B cell (primary cell): ENCODE measurements at regions not wholly inside any gene's neighbourhood (a gene's known extent, or its start where the extent isn't known, plus 50 kb on each side); places are given as distances from the start of the nearest gene placed in this dataset.

ENCODE experiments used
- ATAC-seq: fragments of 200-7000 bp; cut with Tn5 transposase; one replicate; pipeline ENCODE4 v1.10.0; 2021; ENCODE audit warnings: low read depth, mild to moderate bottlenecking, moderate number of reproducible peaks, moderate library complexity
- CTCF ChIA-PET: fragments of 350-600 bp; sonication (Branson Sonifier 250); formaldehyde crosslinking; loops from one replicate; lab custom pipeline; 2021; ENCODE audit warnings: antibody characterized with exemption, inconsistent platforms; lab: Charles Lee
- POLR2A ChIA-PET: fragments of 350-600 bp; sonication (Branson Sonifier 250); formaldehyde crosslinking; loops from one replicate; lab custom pipeline; 2021; ENCODE audit warnings: antibody characterized with exemption; lab: Charles Lee
- DNase-seq: peaks from one replicate; pipeline ENCODE4 v3.0.0; 2013
- H2AFZ ChIP-seq: 2 replicates; pipeline ENCODE4 v1.6.1; 2012; ENCODE audit warnings: mild to moderate bottlenecking, low read depth, low read length; ENCODE audit not compliant: insufficient read depth, poor library complexity, severe bottlenecking
- H3K27ac ChIP-seq, 2 donors: 1 replicate in 1 of 2; 2 replicates in 1 of 2; pipeline ENCODE4 v1.5.1; 2012 to 2013; ENCODE audit warnings: low read length in 2 of 2, mild to moderate bottlenecking in 2 of 2, moderate library complexity in 1 of 2
- H3K27me3 ChIP-seq, 4 experiments: fragments of 200-600 bp in 1 of 4; sonication (generic) in 1 of 4; replicated peaks in 1 of 4; 1 replicate in 2 of 4; 2 replicates in 2 of 4; pipeline versions ENCODE4 v1.6.1 to v1.7.0; 2013 to 2016; ENCODE audit warnings: low read length in 3 of 4, mild to moderate bottlenecking in 2 of 4, mixed read lengths in 1 of 4, moderate library complexity in 1 of 4; ENCODE audit not compliant: insufficient read depth in 4 of 4, control insufficient read depth in 3 of 4; ENCODE audit errors: control extremely low read depth in 1 of 4
- H3K36me3 ChIP-seq, 2 experiments: replicated peaks in 1 of 2; 1 replicate in 1 of 2; 2 replicates in 1 of 2; pipeline versions ENCODE4 v1.6.1 to v1.7.1; 2013; ENCODE audit warnings: low read length in 1 of 2; ENCODE audit not compliant: insufficient read depth in 2 of 2, control insufficient read depth in 1 of 2; ENCODE audit errors: control extremely low read depth in 1 of 2, extremely low read depth in 1 of 2
- H3K4me1 ChIP-seq, 2 donors: fragments of 200-600 bp in 1 of 2; sonication (generic) in 1 of 2; 1 replicate in 1 of 2; 2 replicates in 1 of 2; pipeline versions ENCODE4 v1.5.1 to v1.6.1; 2013 to 2017; ENCODE audit warnings: low read length in 2 of 2; ENCODE audit not compliant: control insufficient read depth in 2 of 2, insufficient read depth in 2 of 2
- H3K4me2 ChIP-seq: replicated peaks from 2 replicates; pipeline ENCODE3; 2012; ENCODE audit warnings: mild to moderate bottlenecking, low read depth, low read length; ENCODE audit not compliant: poor library complexity, severe bottlenecking
- H3K4me3 ChIP-seq, 5 experiments: fragments of 200-600 bp in 1 of 5; sonication (generic) in 1 of 5; 1 replicate in 3 of 5; 2 replicates in 2 of 5; pipeline versions ENCODE4 v1.5.1 to v1.7.0; 2011 to 2016; ENCODE audit warnings: low read length in 4 of 5, mild to moderate bottlenecking in 4 of 5, low read depth in 2 of 5, control low read depth in 1 of 5, moderate library complexity in 1 of 5; ENCODE audit not compliant: insufficient read depth in 1 of 5; ENCODE audit errors: control extremely low read depth in 1 of 5, extremely low read depth in 1 of 5
- H3K79me2 ChIP-seq: fragments of 200-600 bp; sonication (generic); one replicate; pipeline ENCODE4 v1.6.0; 2016; ENCODE audit warnings: low read length; ENCODE audit not compliant: control insufficient read depth, insufficient read depth
- H3K9ac ChIP-seq: fragments of 200-600 bp; sonication (generic); 2 replicates; pipeline ENCODE4 v1.6.1; 2017; ENCODE audit warnings: mild to moderate bottlenecking, low read length, moderate library complexity
- H3K9me3 ChIP-seq, 3 donors: one replicate each; pipeline versions ENCODE4 v1.6.1 to v1.7.1; 2013; ENCODE audit warnings: low read length in 2 of 3; ENCODE audit not compliant: control insufficient read depth in 2 of 3, insufficient read depth in 1 of 3; ENCODE audit errors: control extremely low read depth in 1 of 3
- H4K20me1 ChIP-seq: 2 replicates; pipeline ENCODE4 v1.6.0; 2012; ENCODE audit warnings: mild to moderate bottlenecking, low read length; ENCODE audit not compliant: insufficient read depth, control insufficient read depth, poor library complexity, severe bottlenecking
- H3K27ac Mint-ChIP-seq: one replicate; pipeline ENCODE4 v1.8.0; 2021; ENCODE audit warnings: mixed read lengths
- H3K27me3 Mint-ChIP-seq: one replicate; pipeline ENCODE4 v1.8.0; 2021; ENCODE audit warnings: mixed read lengths
- H3K4me1 Mint-ChIP-seq: one replicate; pipeline ENCODE4 v1.8.0; 2021; ENCODE audit warnings: mixed read lengths
- H3K4me3 Mint-ChIP-seq: one replicate; pipeline ENCODE4 v1.8.0; 2021; ENCODE audit warnings: mixed read lengths
- H3K9me3 Mint-ChIP-seq: one replicate; pipeline ENCODE4 v1.8.0; 2022; ENCODE audit warnings: mixed read lengths; ENCODE audit not compliant: insufficient read depth
- CTCF ChIP-seq: fragments of 200-600 bp; IDR thresholded peaks from one replicate; pipeline ENCODE4 v1.8.0; 2022; ENCODE audit warnings: antibody characterized with exemption, mild to moderate bottlenecking
- EZH2 ChIP-seq: IDR thresholded peaks from 2 replicates; pipeline ENCODE4 v1.6.1; 2012; ENCODE audit warnings: borderline replicate concordance, low read depth, mild to moderate bottlenecking, moderate library complexity, low read length; ENCODE audit not compliant: insufficient read depth, poor library complexity, severe bottlenecking
- WGBS: methylation state at CpG from one replicate; pipeline ENCODE4 v1.1.5; 2013; ENCODE audit warnings: missing lambda C conversion rate; ENCODE audit not compliant: insufficient coverage; 5-methylcytosine and 5-hydroxymethylcytosine counted together
- intact Hi-C: fragments of 100-400 bp; cut with micrococcal nuclease; formaldehyde crosslinking; loops from one replicate; pipeline ENCODE4 v1.10.0; 2022

GRCh38 chr12:114835031-114835430 lies 151.1 kb upstream of the TBX3 start:
- no peaks in the 10 kb centered on the region for H3K9me3 Mint-ChIP-seq
- WGBS = 67% methylated on average over 1 of the region's 2 CpGs
- TF ChIP-seq EZH2 (no peak), CTCF (no peak)
- no peak overlapping the region for H3K27ac ChIP-seq
- POLR2A ChIA-PET = no interaction called here
- H3K4me3 ChIP-seq = no peak overlapping the region
- H3K27me3 ChIP-seq = no peaks in the 10 kb centered on the region
- no peak overlapping the region for H3K4me3 Mint-ChIP-seq
- no peak overlapping the region for H2AFZ ChIP-seq
- H3K4me1 ChIP-seq = no peaks in the 10 kb centered on the region
- H3K36me3 ChIP-seq = no peaks in the 10 kb centered on the region
- no peak overlapping the region for H3K4me2 ChIP-seq
- DNase-seq (no peak), ATAC-seq (no peak)
- H3K27me3 Mint-ChIP-seq = no peaks in the 10 kb centered on the region
- H3K9ac ChIP-seq = no peak overlapping the region
- peaks cover 0 to 17% (median 0%) of the 10 kb centered on the region in 3 donors for H3K9me3 ChIP-seq
- H3K79me2 ChIP-seq = no peaks in the 10 kb centered on the region
- CTCF ChIA-PET = no interaction called here
- no peaks in the 10 kb centered on the region for H3K4me1 Mint-ChIP-seq
- intact Hi-C loops = no loop called here
- H4K20me1 ChIP-seq = no peaks in the 10 kb centered on the region
- H3K27ac Mint-ChIP-seq = no peak overlapping the region

- peaks cover 0 to 17% (median 0%) of the 10 kb centered on the region in 3 donors for H3K9me3 ChIP-seq
- intact Hi-C loops = no loop called here
- H3K4me3 ChIP-seq = no peak overlapping the region
- no peak overlapping the region for H3K27ac Mint-ChIP-seq
- TF ChIP-seq CTCF = no peak
- no peak for TF ChIP-seq EZH2
- ChIA-PET POLR2A (no interaction called here), CTCF (no interaction called here)
- WGBS = 24% methylated on average over 3 of the region's 3 CpGs
- H3K27me3 Mint-ChIP-seq = no peaks in the 10 kb centered on the region
- H3K79me2 ChIP-seq = no peaks in the 10 kb centered on the region
- H3K27ac ChIP-seq = no peak overlapping the region
- no peaks in the 10 kb centered on the region for H4K20me1 ChIP-seq
- no peak overlapping the region for H2AFZ ChIP-seq
- H3K4me1 ChIP-seq = no peaks in the 10 kb centered on the region
- H3K4me2 ChIP-seq = no peak overlapping the region
- H3K4me1 Mint-ChIP-seq = no peaks in the 10 kb centered on the region
- no peaks in the 10 kb centered on the region for H3K27me3 ChIP-seq
- H3K4me3 Mint-ChIP-seq = no peak overlapping the region
- H3K36me3 ChIP-seq = no peaks in the 10 kb centered on the region
- no peak for ATAC-seq
- no peak overlapping the region for H3K9ac ChIP-seq
- H3K9me3 Mint-ChIP-seq = no peaks in the 10 kb centered on the region
- no peak for DNase-seq
These were observed 150.6 kb upstream of the TBX3 start for GRCh38 chr12:114834621-114835020.
